MV-4-11 (cell line): ENCODE measurements at regions not wholly inside any gene's neighbourhood (a gene's known extent, or its start where the extent isn't known, plus 50 kb on each side); places are given as distances from the start of the nearest gene placed in this dataset.

Experiments used
- DNase-seq: peaks from one replicate; lab custom pipeline; 2025; lab: John Stamatoyannopoulos, UW

DNA sequence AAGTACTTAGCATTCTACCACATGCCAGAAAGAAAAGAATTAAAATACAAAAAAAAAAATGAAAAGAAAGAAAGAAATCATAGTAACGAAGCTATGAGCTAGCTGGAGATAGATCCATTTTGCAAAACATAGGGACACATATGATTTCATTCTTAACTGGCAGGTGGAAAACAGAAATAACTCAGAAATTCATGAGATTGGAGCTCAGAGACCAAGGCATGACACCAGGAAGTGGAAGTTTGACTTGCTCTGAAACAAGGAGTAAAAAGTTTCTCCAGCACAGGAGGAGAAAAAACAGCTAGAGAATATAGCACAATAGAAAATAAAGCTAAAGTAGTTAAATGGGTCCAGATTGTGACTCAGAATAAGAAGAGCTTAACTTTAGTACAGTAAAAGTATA is 278.1 kb downstream of the ZEB2 start:
- no peak for DNase-seq

DNA sequence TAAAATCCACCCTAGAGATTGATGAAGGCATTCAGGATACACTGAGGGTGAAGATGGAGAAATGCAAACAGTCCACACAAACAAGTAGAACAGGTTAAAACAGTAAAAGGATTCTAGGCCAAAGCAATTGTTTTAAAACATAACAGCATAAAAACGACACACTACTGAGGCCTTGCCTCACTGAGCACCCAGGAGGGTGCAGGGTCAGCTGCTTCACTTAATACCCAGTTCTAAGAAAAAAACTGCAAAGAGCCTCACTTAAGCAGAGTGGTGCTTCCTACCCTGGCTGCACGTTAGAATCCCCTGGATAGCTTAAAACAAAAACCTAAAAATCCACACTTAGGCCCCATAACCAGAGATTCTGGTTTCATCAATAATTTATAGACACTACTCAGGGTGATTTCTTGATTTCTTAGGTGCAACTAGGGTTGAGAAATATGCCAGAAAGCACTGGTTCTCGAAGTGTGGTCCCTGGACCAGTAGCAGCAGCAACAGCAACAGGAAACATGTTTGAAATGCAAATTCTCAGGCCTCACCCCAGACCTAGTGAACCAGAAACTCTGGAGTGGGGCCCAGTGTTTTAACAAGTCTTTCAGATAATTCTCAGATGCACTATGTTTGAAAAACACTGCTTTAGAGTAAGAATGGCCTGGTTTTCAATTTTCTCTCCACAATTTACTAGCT is 279.1 kb downstream of the ZEB2 start:
- no peak for DNase-seq

GRCh38 chr2:144239726-144240125 is 280.2 kb downstream of the ZEB2 start:
- DNase-seq: no peak

DNA sequence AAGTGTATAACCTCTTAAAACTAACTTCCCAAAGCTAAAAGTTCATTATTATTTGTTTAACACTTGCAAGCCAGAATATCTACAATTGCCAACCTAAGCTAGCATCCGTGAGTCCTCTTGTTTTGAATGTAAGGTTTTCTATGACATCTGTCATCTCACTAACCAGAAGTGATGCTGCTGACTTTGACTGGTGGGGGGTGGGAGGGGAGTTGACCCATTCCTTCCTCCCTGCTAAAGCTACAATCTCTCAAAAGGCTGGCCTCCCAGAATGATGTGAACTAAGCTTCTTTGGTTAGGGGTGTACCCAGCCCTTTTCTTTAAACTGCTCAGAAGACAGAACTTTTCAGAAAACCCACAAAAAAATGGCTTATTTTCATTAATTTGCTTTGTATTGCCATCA is 280.6 kb downstream of the ZEB2 start:
- DNase-seq: no peak

DNA sequence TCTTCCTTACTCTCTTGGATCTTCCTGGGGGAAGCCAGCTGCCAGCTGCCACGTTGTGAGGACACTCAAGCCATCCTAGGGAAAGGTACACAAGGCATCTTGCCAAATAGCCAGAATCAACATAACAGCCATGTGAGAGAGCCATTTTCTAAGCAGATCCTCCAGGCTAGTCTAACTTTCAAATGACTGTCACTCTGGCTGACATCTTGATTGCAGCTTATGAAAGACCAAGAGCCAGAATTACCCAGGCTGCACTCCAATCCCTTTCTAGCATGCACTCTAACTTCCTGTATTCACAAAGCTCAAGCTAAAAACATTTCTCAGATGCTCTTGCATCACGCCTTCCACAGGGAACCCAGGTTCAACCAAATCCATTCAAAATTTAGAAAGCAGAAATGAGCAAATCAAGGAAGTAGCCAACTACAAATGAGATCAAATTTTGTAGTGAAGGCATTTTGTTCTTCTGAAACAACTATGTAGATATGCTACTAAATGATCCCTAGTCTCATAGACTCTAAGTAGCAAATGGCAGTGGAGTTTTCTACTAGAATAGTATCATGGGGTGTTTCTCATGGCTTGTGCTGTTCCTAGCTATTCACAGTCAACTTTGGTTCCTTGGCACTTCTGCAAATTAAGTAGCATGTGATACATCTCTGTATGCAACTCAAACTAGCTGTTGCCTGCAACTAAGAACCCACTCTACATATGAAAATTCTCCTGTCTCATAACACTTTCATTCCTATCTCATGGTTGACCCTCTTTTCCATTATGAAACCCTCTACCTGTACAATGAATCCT is 281.9 kb downstream of the ZEB2 start:
- peak; percentile 95 for DNase-seq

DNA sequence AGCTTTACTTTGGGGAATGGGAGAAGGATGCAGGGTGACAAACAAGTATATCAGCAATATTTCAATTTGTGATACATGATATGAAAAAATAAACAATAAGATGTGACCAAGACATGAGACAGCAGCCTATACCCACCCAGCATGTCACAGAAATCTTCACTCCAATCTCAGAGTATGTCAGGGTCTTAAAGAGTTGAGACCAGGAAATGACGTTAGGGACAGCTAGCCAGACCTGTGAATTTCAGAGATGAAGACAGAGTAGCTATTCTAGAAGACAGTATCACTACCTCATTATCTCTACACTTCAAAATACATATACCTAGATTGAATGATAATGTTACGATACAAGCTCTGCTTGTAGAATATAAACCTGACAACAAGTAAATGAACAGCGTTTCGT is 282.8 kb downstream of the ZEB2 start:
- DNase-seq: no peak

DNA sequence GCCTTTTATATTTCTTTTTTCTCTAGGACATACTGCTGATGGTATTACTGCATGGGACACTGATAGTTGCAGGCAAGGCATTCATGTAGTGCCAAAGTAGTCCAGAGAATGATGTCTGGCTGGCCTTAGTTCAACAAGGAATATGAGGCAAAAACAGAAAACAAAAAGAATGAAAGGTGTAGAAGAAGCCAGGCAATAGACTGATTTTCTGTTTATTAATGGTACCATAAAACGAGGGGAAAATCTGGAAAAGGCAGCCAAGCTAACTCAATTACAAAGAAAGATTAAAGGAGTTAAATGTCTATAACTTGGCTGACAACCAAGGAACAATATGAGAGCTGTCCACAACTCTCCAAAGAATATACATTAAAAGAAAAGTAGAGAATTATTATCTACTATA is 284.9 kb downstream of the ZEB2 start:
- no peak for DNase-seq

DNA sequence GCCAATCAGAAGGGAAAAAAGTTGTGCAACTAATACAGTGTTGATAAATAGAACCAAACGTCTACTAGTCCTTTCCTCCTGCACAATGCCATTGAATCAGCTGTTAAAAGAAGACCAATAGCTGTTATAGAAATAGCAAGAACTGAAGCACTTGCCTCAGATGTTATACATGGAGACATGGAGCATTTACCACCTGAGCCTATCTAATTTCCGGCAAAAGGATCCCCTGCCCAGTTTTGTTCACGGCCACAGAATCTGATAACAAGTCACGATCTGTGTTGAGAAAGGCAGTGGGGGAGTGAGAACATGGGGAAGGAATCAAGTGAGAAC is 285.4 kb downstream of the ZEB2 start:
- no peak for DNase-seq

DNA sequence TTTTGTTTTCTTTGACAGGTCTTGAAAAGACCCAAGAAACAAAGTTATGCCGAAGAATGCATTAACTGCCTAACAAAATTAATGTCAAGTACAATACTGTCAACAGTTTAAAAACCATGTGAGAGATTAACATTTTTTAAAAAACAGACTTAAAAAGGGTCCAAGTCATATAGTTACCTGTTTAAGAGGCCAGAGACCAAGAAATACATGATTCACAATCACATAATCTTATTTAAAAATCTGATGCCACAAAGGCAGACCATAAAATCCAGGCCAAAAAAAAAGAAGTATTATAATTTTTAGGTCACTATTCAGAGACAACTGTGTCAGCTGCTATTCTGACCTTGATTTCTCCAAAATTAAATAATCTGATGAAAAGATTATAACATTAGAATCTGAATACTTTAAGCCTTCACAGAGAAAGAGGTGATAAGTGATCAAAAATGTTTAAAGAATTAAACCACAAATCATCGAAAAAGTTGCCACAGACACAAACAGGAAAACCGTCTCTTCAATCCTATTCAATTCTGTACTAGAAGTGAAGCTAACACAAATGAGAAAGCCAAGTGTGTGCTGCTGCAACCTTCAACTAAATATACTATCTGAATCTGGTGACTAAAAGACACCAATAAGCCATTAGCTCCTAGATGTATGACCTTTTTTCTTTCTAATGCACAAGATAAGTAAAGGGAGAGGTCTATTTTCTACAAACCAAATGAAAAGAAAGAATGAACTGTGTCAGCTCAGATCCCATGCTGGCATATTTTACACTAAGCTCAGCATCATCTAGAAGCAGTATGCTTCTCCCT is 286.0 kb downstream of the ZEB2 start:
- DNase-seq: no peak

GRCh38 chr2:144233317-144233716 is 286.6 kb downstream of the ZEB2 start:
- peak; percentile 39 for DNase-seq

GRCh38 chr2:144230448-144231085 is 289.4 kb downstream of the ZEB2 start:
- peak; percentile 15 for DNase-seq

GRCh38 chr2:144230033-144230432 is 289.9 kb downstream of the ZEB2 start:
- DNase-seq: no peak

DNA sequence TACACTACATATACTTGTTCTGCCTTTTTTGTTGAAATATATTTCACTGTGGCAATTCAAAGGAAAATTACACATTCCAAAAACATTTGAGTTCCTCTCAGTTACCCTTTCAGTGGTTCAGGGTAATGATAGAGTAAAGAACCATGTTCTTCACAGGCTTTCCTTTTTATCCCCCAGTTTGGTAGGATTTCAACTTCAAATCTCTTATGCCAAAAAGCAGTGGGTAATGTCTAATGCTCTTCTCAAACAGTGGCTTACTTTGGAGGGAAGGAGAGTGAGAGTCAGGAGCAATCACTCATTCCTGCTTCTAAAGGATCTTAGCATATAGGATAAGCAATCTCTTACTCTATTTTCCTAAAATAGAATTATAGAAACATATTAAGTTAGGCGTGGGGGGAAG is 290.6 kb downstream of the ZEB2 start:
- DNase-seq: no peak

DNA sequence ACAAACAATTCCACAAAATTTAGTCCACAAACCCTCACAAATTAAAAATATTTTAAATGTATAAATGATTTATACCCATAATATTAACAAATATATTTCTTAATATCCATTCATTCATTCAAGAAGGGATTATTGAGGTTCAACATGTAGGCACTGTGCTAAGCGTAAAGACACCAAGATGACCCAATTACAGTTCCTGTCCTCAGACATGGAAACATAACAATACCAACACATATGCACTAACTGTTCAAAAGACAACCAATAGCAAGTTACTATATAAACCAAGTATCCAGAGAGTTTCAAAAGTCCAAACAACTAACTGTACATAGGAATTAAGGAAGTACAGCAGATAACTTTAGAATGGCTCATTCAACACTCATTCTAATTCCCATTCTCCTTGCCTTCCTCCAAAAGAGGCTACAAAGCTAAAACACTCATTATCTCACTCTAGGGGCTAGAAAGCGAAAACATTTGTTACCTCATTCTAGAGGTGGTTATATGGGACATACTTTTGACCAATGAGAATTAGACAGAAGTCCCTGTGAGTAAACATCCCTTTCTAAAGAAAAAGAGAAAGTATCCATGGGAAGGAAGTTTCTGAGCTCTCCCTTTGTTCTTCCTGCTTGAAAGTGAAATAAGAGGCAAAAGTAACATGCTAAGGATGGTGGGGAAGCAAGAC is 292.4 kb downstream of the ZEB2 start:
- DNase-seq: no peak

- DNase-seq: no peak
These were observed 294.8 kb downstream of the ZEB2 start for GRCh38 chr2:144225076-144225475.

DNA sequence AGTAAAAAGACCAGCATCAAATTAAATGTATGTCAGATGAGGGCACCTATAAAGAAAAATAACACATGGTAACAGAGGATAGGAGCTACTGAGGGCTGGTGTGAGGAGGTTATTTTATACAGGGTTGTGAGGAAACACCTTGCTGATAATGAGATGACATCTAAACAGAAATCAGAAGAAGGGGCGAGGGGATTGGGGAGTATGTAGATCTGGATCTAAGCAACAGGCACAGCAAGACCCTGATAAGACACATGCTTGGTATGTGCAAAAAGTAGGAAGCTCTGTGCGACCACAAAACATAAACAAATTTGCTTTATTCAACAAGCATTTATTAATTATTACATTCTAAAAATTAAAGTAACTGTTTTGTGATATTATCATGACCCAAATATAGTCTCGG is 295.4 kb downstream of the ZEB2 start:
- DNase-seq: no peak

DNA sequence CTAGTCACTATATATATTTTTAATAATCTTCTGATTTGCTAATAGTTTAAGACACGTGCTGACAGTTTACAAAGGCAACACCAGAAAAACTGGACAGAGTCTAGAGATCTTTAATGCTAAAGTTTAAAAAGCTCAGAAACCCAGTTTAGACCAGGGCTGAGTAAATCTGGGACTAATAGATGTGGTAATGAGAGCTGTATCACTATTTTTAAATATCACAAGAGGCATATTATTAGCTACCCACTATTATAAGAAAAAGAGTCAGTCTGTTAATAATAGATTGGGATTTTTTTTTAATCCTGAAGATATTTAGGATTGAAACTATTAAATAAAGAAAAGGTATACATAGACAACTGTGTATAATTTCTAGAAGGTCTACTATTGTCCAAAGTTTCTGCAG is 299.9 kb downstream of the ZEB2 start:
- DNase-seq: no peak

GRCh38 chr2:144217853-144218633 is 301.9 kb downstream of the ZEB2 start:
- DNase-seq: no peak

DNA sequence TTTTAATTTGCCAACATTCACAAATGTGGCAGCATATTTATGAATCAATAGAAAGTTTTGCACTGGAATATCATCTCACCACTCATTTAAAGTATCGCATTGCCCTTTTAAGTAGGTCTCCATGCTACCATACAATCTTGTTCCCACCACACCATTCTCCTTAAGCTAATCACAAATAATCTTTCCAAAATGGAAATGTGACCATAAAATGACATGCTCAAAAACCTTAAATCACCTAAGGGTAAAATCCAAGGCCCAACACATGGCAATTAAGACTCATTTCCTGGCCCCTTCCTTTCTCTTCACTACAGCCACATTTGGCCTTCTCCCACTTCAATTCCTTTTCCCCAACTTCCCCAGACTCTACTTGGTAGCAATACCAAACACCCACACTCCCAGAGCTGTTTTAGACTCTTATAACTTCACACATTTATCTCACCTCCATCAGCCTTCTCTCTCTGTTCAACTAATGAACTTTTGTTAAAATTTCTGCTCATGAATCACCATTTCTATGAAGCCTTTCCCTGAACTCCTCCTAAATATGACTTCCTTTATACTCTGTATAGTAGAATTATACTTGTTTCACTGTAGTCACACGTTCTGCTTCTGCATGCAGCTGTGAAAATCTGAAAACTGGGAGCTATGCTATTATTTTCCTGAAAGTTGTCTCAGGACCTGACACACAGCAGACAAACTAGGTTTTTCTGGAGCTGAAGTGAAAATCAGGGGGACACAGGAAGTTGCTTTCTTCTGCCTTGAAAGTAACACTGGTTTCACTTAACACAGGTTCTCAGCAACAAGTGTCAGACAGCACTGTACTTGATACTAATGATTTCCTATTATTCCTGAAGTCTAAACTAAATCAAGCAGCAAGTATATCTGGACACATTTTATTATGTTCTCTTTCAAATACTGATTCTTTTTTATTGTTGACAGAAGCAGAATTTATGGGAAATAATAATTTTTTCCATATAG is 303.9 kb downstream of the ZEB2 start:
- DNase-seq: no peak

GRCh38 chr2:144215207-144215606 is 304.7 kb downstream of the ZEB2 start:
- DNase-seq: no peak
